Stimulated activated CD8-positive, alpha-beta memory T cell treated with anti-CD3 and anti-CD28 coated beads, Interleukin-4, amount 100 ng/mL, for 24 hours (primary cell): ENCODE measurements at regions not wholly inside any gene's neighbourhood (a gene's known extent, or its start where the extent isn't known, plus 50 kb on each side); places are given as distances from the start of the nearest gene placed in this dataset.
"Not testable (repeated sequence)": the region's sequence is repeated elsewhere in the genome, so short reads cannot be mapped to it uniquely, and the experiment has no call there.

ENCODE experiments used
- DNase-seq: peaks from one replicate; pipeline ENCODE4 v3.0.0-alpha.2; 2020; ENCODE audit warnings: low read depth

DNA sequence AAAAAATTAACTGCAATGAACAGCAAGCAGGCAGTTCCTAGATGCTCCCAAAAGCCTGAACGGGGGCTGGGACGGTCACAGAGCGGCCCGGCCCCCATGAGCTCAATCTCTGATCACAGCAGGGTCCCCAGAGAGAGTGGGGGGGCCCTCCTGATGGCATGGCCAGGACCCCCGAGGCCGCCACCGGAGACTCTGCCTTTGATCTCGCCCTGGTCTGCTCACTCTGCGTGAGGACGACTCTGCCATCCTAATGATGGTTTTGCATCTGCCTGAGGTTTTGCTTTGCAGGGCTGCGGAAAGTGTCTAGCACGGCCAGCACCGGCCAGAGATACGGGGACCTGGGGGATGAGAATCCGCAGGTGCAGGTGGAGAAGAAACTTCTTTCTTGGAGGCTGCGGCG, 103.8 kb downstream of the SHOX start:
- DNase-seq = no peak

DNA sequence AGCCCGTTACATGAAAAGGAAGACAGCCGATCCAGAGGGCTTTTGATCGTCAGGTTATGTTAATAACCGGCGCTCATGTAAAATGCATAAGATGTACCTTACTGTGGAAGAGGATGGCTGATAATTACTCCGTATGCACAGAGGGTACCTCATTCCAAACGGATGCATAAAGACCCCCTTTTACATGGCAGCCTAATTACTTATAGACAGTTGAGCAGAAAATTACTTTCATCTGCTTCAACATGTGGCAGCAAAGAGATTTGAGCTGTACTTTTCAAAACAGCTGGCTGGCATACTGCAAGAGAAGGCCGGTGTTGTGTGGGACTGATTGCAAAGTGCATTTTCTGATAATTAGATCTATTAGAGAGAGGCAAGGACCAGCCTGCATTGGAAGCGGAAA, 103.4 kb downstream of the SHOX start:
- DNase-seq = no peak

DNA sequence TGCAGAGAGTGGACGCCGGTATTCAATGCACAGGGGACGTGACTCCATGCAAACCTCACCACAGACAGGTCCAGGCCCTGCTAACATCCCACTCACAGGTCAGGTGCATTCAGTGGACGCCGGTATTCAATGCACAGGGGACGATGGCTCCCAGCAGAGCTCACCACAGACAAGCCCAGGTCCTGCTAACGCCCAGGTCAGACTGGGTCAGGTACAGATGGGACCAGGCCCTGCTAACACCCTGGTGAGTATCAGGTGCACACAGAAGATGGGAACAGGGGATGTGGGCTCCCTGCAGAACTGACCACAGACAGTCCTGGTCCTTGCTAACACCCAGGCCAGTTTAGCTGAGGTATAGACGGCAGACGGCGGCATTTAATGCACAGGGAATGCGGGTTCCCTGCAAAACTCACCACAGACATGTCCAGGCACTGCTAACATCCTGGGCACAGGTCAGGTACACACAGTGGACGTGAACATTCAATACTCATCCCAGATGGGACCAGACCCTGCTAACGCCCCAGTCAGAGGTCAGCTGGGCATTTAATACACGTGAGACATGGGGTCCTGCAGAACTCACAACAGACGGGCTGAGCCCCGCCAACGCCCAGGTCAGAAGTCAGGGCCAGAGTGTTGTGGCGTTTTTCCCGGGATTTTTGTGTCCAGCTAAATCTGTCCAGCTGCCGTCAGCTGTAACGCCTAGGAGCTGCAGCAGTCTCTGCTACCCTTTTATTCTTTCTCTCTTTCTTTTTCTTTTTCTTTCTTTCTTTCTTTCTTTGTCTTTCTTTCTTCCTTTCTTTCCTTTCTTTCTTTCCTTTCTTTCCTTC, 99.2 kb downstream of the SHOX start:
- no peak for DNase-seq

DNA sequence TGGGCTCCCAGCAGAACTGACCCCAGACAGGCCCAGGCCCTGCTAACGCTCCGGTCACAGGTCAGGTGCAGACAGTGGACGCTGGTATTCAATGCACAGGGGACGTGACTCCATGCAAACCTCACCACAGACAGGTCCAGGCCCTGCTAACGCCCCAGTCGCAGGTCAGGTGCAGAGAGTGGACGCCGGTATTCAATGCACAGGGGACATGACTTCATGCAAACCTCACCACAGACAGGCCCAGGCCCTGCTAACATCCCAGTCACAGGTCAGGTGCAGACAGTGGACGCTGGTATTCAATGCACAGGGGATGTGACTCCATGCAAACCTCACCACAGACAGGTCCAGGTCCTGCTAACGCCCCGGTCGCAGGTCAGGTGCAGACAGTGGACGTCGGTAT, 98.5 kb downstream of the SHOX start:
- not testable (repeated sequence) for DNase-seq

DNA sequence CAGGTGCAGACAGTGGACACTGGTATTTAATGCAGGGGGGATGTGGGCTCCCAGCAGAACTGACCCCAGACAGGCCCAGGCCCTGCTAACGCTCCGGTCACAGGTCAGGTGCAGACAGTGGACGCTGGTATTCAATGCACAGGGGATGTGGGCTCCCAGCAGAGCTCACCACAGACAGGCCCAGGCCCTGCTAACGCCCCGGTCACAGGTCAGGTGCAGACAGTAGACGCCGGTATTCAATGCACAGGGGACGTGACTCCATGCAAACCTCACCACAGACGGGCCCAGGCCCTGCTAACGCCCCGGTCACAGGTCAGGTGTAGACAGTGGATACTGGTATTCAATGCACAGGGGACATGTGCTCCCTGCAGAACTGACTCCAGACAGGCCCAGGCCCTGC, 98.0 kb downstream of the SHOX start:
- not testable (repeated sequence) for DNase-seq

DNA sequence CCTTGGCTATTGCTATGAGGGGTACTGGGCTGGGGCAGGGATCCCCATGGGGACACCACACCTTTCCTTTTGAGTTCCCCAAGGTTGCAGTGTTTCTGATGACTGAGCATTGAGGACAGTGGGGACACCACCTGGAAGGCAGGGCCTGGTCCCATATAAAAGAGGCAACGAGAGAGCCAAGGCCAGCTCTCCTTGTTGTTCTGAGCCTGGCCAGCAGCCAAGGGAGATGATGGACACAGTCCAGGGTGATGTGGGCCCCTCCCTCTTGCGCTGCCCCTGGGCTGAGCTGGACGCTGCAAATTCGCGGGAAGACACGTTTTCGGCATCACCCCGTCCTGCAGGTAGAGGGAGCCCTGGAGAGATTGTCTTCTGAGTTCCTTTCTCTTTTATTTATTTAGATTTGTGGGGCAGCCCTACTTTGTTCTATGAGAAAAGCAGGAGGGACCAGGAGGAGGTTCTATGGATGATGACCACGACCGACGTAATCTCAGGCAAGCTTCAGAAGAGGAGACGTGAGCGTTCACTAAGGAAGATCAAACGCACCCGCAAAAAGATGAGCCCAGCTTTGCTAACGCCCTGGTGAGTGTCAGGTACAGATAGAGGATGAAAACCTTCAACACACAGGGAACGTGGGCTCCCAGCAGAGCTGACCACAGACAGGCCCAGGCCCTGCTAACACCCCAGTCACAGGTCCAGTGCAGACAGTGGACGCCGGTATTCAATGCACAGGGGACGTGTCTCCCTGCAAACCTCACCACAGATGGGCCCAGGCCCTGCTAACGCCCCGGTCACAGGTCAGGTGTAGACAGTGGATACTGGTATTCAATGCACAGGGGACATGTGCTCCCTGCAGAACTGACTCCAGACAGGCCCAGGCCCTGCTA, 97.4 kb downstream of the SHOX start:
- DNase-seq = no peak

DNA sequence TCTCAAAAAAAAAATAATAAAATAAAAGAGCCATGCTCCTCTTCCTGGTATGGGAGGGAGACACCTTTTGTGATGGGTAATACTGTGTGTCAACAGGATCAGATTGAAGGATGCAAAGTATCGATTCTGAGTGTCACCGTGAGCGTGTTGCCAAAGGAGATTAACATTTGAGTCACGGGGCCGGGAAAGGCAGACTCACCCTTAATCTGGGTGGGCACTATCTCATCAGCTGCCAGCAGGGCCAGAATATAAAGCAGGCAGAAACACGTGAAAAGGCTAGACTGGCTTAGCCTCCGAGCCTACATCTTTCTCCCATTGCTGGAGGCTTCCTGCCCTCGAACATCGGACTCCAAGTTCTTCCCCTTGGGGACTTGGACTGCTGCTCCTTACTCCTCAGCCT, 95.4 kb downstream of the SHOX start:
- DNase-seq = no peak

DNA sequence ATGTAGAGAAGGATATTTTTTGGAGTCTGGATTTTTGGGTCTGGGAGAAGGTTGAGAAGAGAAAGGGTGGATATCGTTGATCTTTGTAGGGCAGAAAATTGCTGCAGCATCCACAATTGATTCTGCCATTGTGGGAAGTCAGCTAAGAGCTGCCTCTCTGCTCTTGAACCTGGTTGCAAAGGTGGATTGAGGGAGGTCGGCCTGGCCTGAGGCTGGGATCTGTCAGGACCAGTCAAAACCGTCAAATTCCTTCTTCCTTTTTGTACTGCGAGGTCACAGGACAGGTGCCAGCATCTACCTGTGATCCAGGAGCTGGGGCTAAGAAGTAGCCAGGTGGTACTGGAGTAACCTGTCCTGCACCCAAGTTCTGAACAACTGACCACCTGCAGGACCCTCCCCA, 93.7 kb downstream of the SHOX start:
- DNase-seq = no peak

DNA sequence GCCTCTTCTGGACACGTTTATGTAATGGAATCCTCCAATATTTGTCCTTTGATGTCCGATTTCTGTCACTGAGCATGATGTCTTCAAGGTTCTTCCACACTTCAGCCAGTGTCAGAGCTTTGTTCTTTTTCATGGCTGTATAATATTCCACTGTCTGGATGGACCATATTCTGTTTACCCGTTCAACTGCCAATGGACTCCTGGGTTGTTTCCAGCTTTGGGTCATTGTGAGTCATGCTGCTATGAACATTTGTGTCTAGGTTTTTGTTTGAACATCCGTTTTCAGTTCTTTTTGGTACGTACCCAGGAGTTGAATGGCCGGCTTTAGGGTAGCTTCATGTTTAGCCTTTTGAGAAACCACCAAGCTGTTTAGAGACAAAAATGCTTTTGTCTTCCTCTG, 93.2 kb downstream of the SHOX start:
- no peak for DNase-seq

DNA sequence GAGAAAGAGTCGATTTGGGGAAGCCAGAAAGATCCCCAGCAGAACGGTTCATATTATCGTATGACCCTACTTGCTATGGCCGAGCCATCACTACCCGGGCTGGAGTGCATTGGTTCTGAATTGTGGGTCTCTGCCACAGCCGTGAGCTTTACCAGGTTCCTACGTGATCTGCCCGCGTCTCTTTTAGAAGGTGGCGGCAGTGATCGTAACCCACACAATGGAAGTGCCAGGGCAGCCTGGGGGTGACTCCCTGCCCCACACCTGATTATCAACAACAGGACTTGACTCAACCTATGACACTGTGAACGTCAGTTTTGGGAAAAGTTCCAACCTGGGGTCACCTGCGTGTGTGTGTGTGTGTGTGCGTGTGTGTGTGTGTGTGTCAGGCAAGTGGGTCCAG, 90.8 kb downstream of the SHOX start:
- DNase-seq = no peak

DNA sequence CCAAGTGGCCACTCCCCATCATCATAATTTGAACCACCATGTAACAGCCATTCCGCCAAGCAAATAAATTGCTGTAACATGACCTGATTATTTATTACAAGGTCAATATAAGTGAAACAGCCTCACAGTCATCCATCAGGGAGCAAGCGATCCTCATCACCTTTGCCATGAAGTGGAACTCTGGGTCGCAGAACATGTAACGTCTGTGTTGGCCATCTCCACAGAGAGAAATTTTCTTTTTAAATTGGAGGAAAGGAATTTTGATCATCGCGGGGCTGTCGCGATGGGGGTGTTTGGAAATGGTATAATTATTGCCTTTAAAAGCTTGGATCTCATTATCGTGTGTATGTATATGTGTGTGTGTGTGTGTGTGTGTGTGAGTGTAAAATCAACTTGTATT, 90.2 kb downstream of the SHOX start:
- DNase-seq = no peak

DNA sequence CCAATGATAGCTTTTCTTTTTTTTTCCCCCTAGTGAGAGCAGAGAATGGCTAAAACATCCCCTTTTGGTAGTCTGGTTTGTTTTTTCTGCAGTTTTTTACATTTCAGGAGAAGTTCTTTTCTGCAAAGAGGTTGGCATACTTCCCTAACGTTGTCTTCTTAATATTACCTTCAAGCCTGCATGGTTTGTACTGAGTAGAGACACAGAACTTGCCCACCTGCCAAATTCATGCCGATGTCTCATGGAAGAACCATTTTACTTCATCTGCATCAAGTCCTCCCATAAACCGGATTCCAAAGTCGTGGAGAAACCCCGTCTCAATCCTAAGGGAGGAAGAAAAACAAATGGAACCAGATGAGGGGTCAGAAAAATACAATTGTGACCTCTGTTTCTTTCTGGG, 89.7 kb downstream of the SHOX start:
- DNase-seq = no peak

DNA sequence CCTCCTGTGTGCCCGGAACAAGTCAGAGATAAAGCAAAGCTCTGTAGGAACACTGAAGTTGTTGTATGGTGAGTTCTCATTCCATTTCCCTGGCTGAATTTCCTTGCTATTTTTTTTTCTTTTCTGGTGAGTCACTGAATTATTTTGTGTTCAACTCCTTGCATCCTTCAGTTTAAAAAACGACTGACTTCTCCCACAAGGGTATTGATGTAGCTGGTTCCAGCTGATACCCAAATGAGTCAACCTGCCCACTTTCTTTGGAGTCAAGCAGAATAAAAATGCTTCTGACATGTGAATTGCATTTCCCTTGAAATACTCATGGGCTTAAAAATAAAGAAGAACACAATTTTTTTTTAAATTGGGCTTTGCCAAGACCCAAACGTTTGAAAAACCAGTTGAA, 85.5 kb downstream of the SHOX start:
- no peak for DNase-seq

DNA sequence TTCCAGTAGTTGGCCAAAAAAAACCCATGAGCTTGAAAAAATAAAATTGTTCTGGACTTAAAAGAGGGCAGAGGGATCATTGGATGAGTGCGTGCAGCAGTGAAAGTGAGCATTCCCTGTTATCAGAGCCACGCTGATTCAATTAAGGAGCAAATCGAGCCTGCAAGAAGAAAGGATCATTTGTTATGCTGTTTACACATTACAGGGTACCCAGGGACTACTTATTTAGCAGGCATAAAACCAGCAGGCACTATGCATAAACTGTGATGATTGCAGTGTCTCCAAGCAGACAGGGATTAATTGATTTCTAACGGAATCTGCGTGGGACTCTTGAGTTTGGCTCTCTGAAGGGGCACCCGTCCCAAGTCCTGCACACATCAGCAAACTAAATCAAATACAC, 83.5 kb downstream of the SHOX start:
- DNase-seq = no peak
